ENCODE measurements at regions not wholly inside any gene's neighbourhood (a gene's known extent, or its start where the extent isn't known, plus 50 kb on each side); places are given as distances from the start of the nearest gene placed in this dataset.

DNA sequence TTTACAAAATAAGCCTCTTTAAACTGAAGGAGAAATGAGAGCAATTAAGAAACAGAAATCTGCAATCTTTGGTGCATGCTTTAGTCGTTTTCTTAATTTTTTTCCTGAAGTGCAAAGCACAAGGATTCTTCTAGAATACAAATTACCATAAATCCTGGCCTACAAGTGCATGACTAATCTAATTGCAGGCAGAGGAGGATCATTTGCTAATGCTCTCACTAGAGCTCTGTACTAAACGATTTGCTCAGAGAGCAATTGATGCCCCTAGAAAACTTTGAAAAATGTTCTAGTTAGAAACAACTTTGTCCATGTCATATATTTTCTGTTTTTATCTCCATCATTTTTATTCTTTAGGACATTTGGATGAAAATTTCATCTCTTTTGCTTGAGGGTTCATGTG, 193.2 kb downstream of the POU4F1 start:
- TF ChIP-seq, protein P1, sequence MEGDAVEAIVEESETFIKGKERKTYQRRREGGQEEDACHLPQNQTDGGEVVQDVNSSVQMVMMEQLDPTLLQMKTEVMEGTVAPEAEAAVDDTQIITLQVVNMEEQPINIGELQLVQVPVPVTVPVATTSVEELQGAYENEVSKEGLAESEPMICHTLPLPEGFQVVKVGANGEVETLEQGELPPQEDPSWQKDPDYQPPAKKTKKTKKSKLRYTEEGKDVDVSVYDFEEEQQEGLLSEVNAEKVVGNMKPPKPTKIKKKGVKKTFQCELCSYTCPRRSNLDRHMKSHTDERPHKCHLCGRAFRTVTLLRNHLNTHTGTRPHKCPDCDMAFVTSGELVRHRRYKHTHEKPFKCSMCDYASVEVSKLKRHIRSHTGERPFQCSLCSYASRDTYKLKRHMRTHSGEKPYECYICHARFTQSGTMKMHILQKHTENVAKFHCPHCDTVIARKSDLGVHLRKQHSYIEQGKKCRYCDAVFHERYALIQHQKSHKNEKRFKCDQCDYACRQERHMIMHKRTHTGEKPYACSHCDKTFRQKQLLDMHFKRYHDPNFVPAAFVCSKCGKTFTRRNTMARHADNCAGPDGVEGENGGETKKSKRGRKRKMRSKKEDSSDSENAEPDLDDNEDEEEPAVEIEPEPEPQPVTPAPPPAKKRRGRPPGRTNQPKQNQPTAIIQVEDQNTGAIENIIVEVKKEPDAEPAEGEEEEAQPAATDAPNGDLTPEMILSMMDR (IDR thresholded peaks at IDR 0.05), result no peak
- no peak for TF ChIP-seq POLR2A (IDR thresholded peaks at IDR 0.05)

Measured in body of pancreas (tissue), 4 donors.